ENCODE measurements at regions not wholly inside any gene's neighbourhood (a gene's known extent, or its start where the extent isn't known, plus 50 kb on each side); places are given as distances from the start of the nearest gene placed in this dataset.

DNA sequence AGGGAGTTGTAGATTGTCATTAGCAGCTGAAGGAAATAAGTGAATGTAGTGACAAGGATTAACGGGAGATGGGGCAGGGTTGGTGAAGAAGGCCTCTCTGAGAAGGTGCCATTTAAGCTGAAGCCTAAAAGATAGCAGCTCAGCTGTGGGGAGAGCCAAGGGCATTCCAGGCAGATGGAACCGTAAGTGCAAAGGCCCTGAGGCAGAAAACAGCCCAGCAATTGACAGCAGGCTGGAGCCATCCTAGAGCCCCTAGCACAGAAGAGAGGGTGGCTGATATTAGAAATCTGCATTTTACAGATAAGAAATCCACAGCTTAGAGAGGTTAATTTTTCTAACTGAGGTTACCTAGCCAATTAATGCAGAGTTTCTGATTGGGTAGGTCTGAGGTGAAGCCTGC is 374.5 kb upstream of the PROK2 start:
- TF ChIP-seq POLR2A (IDR thresholded peaks at IDR 0.05; ENCODE audit: low read depth, low read length) (no peak), TAF1 (IDR thresholded peaks at IDR 0.05; ENCODE audit: borderline replicate concordance, low read depth, low read length) (no peak), POLR2AphosphoS5 (IDR thresholded peaks at IDR 0.05; ENCODE audit: low read depth, low read length) (no peak)
- FAIRE-seq (peak; percentile 21), DNase-seq (ENCODE audit: insufficient read length) (no peak)

DNA sequence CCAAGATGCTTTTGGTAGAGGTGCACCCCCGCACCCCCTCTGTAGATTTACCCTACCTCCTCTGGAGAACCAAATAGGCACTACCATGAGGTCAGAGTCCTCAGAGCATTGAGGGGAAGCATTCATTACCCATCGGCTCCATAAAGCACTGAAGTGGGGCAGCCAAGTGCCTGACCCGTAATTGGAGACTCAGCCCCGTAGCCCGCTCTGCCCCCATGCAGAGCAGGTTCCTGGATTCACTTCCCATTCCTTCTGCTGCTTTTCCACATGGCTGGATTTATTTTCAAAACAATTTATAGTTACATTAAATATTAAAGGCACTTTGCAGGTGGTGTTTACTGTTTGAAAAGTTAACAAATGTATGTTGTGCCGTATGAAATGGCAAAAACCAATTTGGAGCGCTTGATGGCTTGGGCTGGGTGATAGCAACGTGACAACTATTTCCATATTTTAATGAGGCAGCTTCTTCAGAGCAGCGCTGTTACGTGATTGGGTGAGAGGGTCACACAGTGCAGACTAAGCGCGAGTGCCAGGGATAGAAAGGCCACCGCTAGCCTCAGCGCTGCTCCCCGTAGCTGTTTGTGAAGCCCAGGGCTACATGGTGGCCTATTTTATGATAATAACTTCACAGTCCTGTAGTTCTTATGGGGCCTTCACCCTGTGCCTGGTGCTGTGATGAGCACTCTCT is 373.8 kb upstream of the PROK2 start:
- TF ChIP-seq TAF1 (IDR thresholded peaks at IDR 0.05; ENCODE audit: borderline replicate concordance, low read depth, low read length) (no peak), POLR2A (IDR thresholded peaks at IDR 0.05; ENCODE audit: low read depth, low read length) (no peak), POLR2AphosphoS5 (IDR thresholded peaks at IDR 0.05; ENCODE audit: low read depth, low read length) (no peak)
- no peak for DNase-seq (ENCODE audit: insufficient read length)
- FAIRE-seq = no peak

GRCh38 chr3:72157748-72158638 is 373.0 kb upstream of the PROK2 start:
- TF ChIP-seq POLR2A (IDR thresholded peaks at IDR 0.05; ENCODE audit: low read depth, low read length) = no peak
- TF ChIP-seq TAF1 (IDR thresholded peaks at IDR 0.05; ENCODE audit: borderline replicate concordance, low read depth, low read length) = no peak
- TF ChIP-seq POLR2AphosphoS5 (IDR thresholded peaks at IDR 0.05; ENCODE audit: low read depth, low read length) = no peak
- FAIRE-seq (peak; percentile 86), DNase-seq (ENCODE audit: insufficient read length) (no peak)

GRCh38 chr3:72155391-72156064 is 370.6 kb upstream of the PROK2 start:
- FAIRE-seq = no peak
- no peak for DNase-seq (ENCODE audit: insufficient read length)
- TF ChIP-seq TAF1 (IDR thresholded peaks at IDR 0.05; ENCODE audit: borderline replicate concordance, low read depth, low read length) = no peak
- no peak for TF ChIP-seq POLR2A (IDR thresholded peaks at IDR 0.05; ENCODE audit: low read depth, low read length)
- no peak for TF ChIP-seq POLR2AphosphoS5 (IDR thresholded peaks at IDR 0.05; ENCODE audit: low read depth, low read length)

GRCh38 chr3:72154391-72155335 is 369.7 kb upstream of the PROK2 start:
- FAIRE-seq (no peak), DNase-seq (ENCODE audit: insufficient read length) (no peak)
- TF ChIP-seq POLR2AphosphoS5 (IDR thresholded peaks at IDR 0.05; ENCODE audit: low read depth, low read length) (no peak), POLR2A (IDR thresholded peaks at IDR 0.05; ENCODE audit: low read depth, low read length) (no peak), TAF1 (IDR thresholded peaks at IDR 0.05; ENCODE audit: borderline replicate concordance, low read depth, low read length) (no peak)

DNA sequence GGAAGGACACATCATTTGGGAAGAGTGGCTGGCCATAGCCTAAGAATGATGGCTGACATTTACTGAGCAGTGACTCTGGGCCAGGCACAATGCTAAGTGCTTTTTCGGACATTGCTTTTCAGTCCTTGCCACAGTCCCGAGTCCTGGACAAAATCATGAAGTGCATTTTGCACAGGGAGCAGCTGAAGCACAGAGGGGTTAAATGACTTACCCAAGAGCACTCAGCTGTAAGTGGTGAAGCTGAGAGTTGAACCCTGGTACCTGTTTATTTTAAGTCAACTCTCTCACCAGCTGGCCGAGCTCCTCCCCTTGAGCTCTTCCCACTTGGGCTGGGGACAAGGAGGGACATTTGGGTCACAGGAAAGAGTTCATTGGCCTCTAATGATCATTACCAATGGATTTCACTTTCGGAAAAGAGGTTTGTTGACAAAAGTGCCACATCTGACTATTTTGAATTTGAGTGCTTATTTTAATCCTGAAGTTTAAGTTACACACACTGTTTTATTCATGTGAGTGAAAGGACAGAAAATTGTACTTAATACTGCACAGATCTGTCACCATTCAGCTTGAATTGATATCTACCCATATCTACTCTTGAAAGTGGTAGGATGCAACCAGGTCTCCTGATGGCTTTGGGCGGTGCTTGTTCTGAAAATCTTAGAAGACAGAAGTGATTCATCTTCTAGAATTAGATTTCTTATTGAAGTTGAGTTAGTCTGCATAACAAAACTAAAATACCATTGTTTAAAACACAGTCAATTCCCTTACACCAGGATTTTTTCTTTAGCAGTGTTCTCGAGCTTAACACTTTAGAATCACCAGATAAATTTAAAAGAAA is 368.7 kb upstream of the PROK2 start:
- FAIRE-seq (no peak), DNase-seq (ENCODE audit: insufficient read length) (no peak)
- TF ChIP-seq POLR2A (IDR thresholded peaks at IDR 0.05; ENCODE audit: low read depth, low read length) (no peak), TAF1 (IDR thresholded peaks at IDR 0.05; ENCODE audit: borderline replicate concordance, low read depth, low read length) (no peak), POLR2AphosphoS5 (IDR thresholded peaks at IDR 0.05; ENCODE audit: low read depth, low read length) (no peak)

DNA sequence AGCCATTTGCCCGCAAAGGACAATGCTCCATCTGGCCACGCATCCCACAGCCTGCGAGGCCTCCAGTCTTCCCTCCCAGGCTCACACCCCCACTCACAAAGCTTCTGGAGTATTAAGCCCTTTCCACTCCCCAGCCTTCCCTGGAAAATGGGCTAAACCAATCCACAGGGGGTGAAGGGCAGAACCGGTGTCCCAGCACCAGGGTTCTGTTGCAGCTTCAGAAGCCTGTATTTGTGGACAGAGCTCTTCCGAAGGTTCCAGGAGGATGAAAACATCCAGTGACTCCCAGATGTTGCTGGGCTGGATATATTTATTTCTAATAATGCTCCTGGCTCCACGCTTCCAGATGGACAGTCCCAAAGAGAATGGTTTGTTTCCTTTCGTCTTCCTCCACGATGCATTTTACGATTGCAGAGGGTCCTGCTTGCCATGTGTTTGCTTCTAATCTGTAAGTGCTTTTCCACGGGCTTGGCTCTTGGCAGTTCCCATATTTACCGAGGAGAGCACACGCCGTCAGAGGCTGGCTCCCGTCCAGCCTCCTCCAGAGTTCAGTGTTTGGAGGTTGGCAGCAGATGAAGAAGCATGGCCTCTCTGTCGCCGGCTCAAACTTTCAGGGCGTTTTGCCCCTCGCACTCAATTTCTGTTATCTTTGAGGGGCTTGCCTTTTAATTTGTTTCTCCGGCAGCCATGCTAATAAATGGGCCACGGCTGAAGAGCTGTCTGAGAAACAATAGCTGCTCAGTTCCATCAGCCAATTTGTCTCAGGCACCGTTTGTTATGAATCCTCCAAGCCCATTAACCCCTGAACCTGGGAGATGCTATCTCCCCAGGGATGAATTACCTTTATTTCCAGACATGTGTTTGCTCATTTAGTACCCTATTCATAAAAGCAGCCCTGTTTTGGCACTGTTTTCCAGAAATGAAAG is 367.9 kb upstream of the PROK2 start:
- FAIRE-seq (no peak), DNase-seq (ENCODE audit: insufficient read length) (no peak)
- TF ChIP-seq POLR2AphosphoS5 (IDR thresholded peaks at IDR 0.05; ENCODE audit: low read depth, low read length) = no peak

- no peak for FAIRE-seq
- no peak for DNase-seq (ENCODE audit: insufficient read length)
- TF ChIP-seq POLR2A (IDR thresholded peaks at IDR 0.05; ENCODE audit: low read depth, low read length) (no peak), TAF1 (IDR thresholded peaks at IDR 0.05; ENCODE audit: borderline replicate concordance, low read depth, low read length) (no peak), POLR2AphosphoS5 (IDR thresholded peaks at IDR 0.05; ENCODE audit: low read depth, low read length) (no peak)
Observed at GRCh38 chr3:72151465-72152238, 366.7 kb upstream of the PROK2 start.
